ENCODE measurements at regions not wholly inside any gene's neighbourhood (a gene's known extent, or its start where the extent isn't known, plus 50 kb on each side); places are given as distances from the start of the nearest gene placed in this dataset.

DNA sequence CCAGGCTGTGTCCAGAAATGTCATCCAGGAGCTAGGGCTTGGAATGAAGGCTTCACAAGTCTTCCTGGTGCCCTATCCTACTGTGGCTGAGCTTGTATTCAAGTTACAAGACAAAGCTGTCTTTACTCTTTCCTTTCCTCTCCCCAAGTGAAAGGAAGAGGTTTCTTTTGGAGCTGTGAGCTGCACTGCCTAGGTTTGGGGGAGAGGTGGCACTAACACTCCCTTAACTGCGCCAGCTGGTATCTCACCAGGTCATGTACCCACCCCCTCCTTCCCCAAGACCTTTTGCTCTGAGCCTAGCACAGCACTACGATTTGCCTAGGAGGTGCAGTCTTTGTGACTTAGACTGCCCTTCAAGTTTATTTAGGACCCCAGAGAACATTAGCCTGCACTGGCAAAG lies 2053.6 kb upstream of the PRR20A start:
- no peaks in the 10 kb centered on the region for H3K36me3 ChIP-seq (replicated peaks in 1 of 2; ENCODE audit: control extremely low read depth in 1 of 2, control insufficient read depth in 1 of 2, extremely low read depth in 1 of 2, insufficient read depth in 2 of 2, low read length in 1 of 2)
- Mint-ChIP-seq H3K4me3 (no peak overlapping the region), H3K9me3 (ENCODE audit: insufficient read depth) (peaks cover 2% of the 10 kb centered on the region), H3K4me1 (no peaks in the 10 kb centered on the region), H3K27me3 (no peaks in the 10 kb centered on the region), H3K27ac (no peak overlapping the region)
- no peak overlapping the region for H3K27ac ChIP-seq (ENCODE audit: low read length in 2 of 2)
- no peak for ATAC-seq (ENCODE audit: low read depth)
- DNase-seq, result no peak
- no peak overlapping the region for H3K9ac ChIP-seq (ENCODE audit: low read length)
- H3K27me3 ChIP-seq (replicated peaks in 1 of 4; ENCODE audit: control extremely low read depth in 1 of 4, control insufficient read depth in 3 of 4, insufficient read depth in 4 of 4, low read length in 3 of 4), result no peaks in the 10 kb centered on the region
- no peaks in the 10 kb centered on the region for H4K20me1 ChIP-seq (ENCODE audit: control insufficient read depth, insufficient read depth, low read length, poor library complexity, severe bottlenecking)
- no peak for TF ChIP-seq EZH2 (IDR thresholded peaks at IDR 0.05; ENCODE audit: borderline replicate concordance, insufficient read depth, low read depth, low read length, poor library complexity, severe bottlenecking)
- TF ChIP-seq, protein P1, sequence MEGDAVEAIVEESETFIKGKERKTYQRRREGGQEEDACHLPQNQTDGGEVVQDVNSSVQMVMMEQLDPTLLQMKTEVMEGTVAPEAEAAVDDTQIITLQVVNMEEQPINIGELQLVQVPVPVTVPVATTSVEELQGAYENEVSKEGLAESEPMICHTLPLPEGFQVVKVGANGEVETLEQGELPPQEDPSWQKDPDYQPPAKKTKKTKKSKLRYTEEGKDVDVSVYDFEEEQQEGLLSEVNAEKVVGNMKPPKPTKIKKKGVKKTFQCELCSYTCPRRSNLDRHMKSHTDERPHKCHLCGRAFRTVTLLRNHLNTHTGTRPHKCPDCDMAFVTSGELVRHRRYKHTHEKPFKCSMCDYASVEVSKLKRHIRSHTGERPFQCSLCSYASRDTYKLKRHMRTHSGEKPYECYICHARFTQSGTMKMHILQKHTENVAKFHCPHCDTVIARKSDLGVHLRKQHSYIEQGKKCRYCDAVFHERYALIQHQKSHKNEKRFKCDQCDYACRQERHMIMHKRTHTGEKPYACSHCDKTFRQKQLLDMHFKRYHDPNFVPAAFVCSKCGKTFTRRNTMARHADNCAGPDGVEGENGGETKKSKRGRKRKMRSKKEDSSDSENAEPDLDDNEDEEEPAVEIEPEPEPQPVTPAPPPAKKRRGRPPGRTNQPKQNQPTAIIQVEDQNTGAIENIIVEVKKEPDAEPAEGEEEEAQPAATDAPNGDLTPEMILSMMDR (IDR thresholded peaks at IDR 0.05), result no peak
- no peaks in the 10 kb centered on the region for H3K4me1 ChIP-seq (ENCODE audit: control insufficient read depth in 2 of 2, insufficient read depth in 2 of 2, low read length in 2 of 2)
- ChIA-PET POLR2A (no interaction called here), CTCF (no interaction called here)
- intact Hi-C loops (cut with micrococcal nuclease), result no loop called here
- 50% methylated on average over 1 of the region's 2 CpGs for WGBS (ENCODE audit: insufficient coverage)
- peaks cover 0 to 2% (median 0%) of the 10 kb centered on the region in 3 donors for H3K9me3 ChIP-seq (ENCODE audit: control extremely low read depth in 1 of 3, control insufficient read depth in 2 of 3, insufficient read depth in 1 of 3, low read length in 2 of 3)
- no peak overlapping the region for H3K4me2 ChIP-seq (replicated peaks; ENCODE audit: low read depth, low read length, poor library complexity, severe bottlenecking)
- H3K4me3 ChIP-seq (ENCODE audit: control extremely low read depth in 1 of 5, extremely low read depth in 1 of 5, insufficient read depth in 1 of 5, low read depth in 2 of 5, low read length in 4 of 5), result no peak overlapping the region
- H2AFZ ChIP-seq (ENCODE audit: insufficient read depth, low read depth, low read length, poor library complexity, severe bottlenecking), result no peak overlapping the region
- no peaks in the 10 kb centered on the region for H3K79me2 ChIP-seq (ENCODE audit: control insufficient read depth, insufficient read depth, low read length)

DNA sequence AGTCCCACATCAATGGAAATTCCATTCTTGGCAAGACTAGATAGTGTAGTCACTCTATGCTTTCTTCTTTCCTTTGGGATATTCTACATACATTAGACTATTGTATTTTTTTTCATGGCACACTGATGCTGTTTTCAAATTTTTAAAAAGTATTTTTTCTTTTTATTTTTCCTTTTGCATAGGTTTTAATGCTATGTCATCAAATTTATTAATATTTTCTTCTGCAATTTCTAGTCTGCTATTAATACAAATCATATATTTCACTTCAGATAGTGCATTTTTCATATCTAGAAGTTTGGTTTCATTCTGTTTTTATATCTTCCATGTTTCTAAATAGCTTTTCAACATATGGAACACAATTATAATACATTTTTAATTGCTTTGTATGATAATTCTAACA lies 2050.1 kb upstream of the PRR20A start:
- no peak for ATAC-seq (ENCODE audit: low read depth)
- Histone ChIP-seq H3K4me2 (replicated peaks; ENCODE audit: low read depth, low read length, poor library complexity, severe bottlenecking) (no peak overlapping the region), H2AFZ (ENCODE audit: insufficient read depth, low read depth, low read length, poor library complexity, severe bottlenecking) (no peak overlapping the region), H3K79me2 (ENCODE audit: control insufficient read depth, insufficient read depth, low read length) (no peaks in the 10 kb centered on the region), H3K9ac (ENCODE audit: low read length) (no peak overlapping the region), H4K20me1 (ENCODE audit: control insufficient read depth, insufficient read depth, low read length, poor library complexity, severe bottlenecking) (no peaks in the 10 kb centered on the region), H3K4me3 (ENCODE audit: control extremely low read depth in 1 of 5, extremely low read depth in 1 of 5, insufficient read depth in 1 of 5, low read depth in 2 of 5, low read length in 4 of 5) (no peak overlapping the region), H3K36me3 (replicated peaks in 1 of 2; ENCODE audit: control extremely low read depth in 1 of 2, control insufficient read depth in 1 of 2, extremely low read depth in 1 of 2, insufficient read depth in 2 of 2, low read length in 1 of 2) (no peaks in the 10 kb centered on the region), H3K27ac (ENCODE audit: low read length in 2 of 2) (no peak overlapping the region), H3K9me3 (ENCODE audit: control extremely low read depth in 1 of 3, control insufficient read depth in 2 of 3, insufficient read depth in 1 of 3, low read length in 2 of 3) (peaks cover 0 to 2% (median 0%) of the 10 kb centered on the region in 3 donors), H3K27me3 (replicated peaks in 1 of 4; ENCODE audit: control extremely low read depth in 1 of 4, control insufficient read depth in 3 of 4, insufficient read depth in 4 of 4, low read length in 3 of 4) (no peaks in the 10 kb centered on the region), H3K4me1 (ENCODE audit: control insufficient read depth in 2 of 2, insufficient read depth in 2 of 2, low read length in 2 of 2) (no peaks in the 10 kb centered on the region)
- intact Hi-C loops (cut with micrococcal nuclease), result no loop called here
- Mint-ChIP-seq H3K4me1 (no peaks in the 10 kb centered on the region), H3K27ac (no peak overlapping the region), H3K9me3 (ENCODE audit: insufficient read depth) (no peaks in the 10 kb centered on the region), H3K27me3 (no peaks in the 10 kb centered on the region), H3K4me3 (no peak overlapping the region)
- DNase-seq, result no peak
- CTCF ChIA-PET, result no interaction called here
- no peak for TF ChIP-seq EZH2 (IDR thresholded peaks at IDR 0.05; ENCODE audit: borderline replicate concordance, insufficient read depth, low read depth, low read length, poor library complexity, severe bottlenecking)
- TF ChIP-seq, protein P1 (IDR thresholded peaks at IDR 0.05), result no peak
- POLR2A ChIA-PET, result no interaction called here

All from B cell (primary cell).